ENCODE measurements at regions not wholly inside any gene's neighbourhood (a gene's known extent, or its start where the extent isn't known, plus 50 kb on each side); places are given as distances from the start of the nearest gene placed in this dataset.

DNA sequence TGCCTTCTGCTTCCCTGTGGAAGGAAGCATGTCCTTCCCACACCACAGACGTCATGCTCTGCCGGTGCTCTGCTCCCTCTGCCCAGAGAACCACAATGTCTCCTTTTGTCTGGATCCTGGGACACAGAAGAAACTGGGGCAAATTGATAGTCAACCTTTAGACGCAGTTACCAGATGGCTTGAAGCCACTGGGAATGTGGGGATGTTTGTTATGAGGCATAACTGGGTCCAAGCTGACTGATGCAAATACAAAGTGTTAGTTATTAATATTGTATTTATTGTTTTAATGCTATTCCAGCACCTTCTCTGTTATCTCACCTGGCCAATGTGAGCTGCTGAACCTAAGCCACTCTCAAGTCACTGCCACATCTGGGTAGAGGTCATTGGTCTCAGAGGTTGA is 322.2 kb downstream of the SHANK2 start:
- TF ChIP-seq CEBPB (IDR thresholded peaks at IDR 0.05) (no peak), MAX (IDR thresholded peaks at IDR 0.05) (no peak), RAD21 (IDR thresholded peaks at IDR 0.05; ENCODE audit: low read depth) (no peak), TEAD4 (IDR thresholded peaks at IDR 0.05) (no peak), TAF1 (IDR thresholded peaks at IDR 0.05; ENCODE audit: low read depth) (no peak), YY1 (IDR thresholded peaks at IDR 0.05; ENCODE audit: low read depth) (no peak), CREB1 (IDR thresholded peaks at IDR 0.05; ENCODE audit: low read depth) (no peak), TCF12 (IDR thresholded peaks at IDR 0.05; ENCODE audit: low read depth) (no peak)
- TF ChIP-seq, protein P1, sequence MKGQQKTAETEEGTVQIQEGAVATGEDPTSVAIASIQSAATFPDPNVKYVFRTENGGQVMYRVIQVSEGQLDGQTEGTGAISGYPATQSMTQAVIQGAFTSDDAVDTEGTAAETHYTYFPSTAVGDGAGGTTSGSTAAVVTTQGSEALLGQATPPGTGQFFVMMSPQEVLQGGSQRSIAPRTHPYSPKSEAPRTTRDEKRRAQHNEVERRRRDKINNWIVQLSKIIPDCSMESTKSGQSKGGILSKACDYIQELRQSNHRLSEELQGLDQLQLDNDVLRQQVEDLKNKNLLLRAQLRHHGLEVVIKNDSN (IDR thresholded peaks at IDR 0.05) = no peak

- TF ChIP-seq NFIC (IDR thresholded peaks at IDR 0.05) (no peak), MAX (IDR thresholded peaks at IDR 0.05) (no peak), YY1 (IDR thresholded peaks at IDR 0.05; ENCODE audit: low read depth) (no peak), RAD21 (IDR thresholded peaks at IDR 0.05; ENCODE audit: low read depth) (no peak), EGR1 (IDR thresholded peaks at IDR 0.05) (no peak)
- TF ChIP-seq, protein P1 (IDR thresholded peaks at IDR 0.05) = no peak
Observed at GRCh38 chr11:70931430-70931829, 320.9 kb downstream of the SHANK2 start.

DNA sequence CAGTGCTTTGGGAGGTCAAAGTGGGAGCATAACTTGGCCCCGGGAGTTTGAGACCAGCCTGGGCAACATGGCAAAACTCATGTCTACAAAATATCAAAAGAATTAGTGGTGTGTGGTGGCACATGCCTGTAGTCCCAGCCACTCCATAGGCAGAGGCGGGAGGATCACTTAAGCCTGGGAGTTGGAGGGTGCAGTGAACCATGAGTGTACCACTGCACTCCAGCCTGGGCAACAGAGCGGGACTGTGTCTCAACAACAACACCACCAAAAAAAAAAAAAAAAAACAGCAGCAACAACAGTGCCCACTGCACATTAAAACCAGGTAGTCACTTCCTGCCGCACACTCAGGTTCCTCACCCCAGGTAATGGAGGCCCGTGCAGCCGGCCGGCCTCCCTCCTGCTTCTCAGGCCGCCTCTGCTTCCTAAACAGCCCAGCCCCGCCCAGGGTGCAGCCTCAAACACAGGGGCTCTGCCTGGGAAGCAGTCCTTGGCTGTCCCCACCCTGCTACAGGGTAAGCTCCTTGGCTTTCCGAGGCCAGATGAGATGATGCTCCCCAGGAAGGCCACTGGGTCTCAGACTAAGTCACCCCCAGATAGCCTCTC is 318.3 kb downstream of the SHANK2 start:
- TF ChIP-seq EGR1 (IDR thresholded peaks at IDR 0.05) = no peak
- no peak for TF ChIP-seq ZBTB7A (IDR thresholded peaks at IDR 0.05; ENCODE audit: low read depth)
- TF ChIP-seq CREB1 (IDR thresholded peaks at IDR 0.05; ENCODE audit: low read depth) = no peak
- no peak for TF ChIP-seq EP300 (IDR thresholded peaks at IDR 0.05; ENCODE audit: borderline replicate concordance)
- TF ChIP-seq MAX (IDR thresholded peaks at IDR 0.05) = no peak
- TF ChIP-seq, protein P1 (IDR thresholded peaks at IDR 0.05) = no peak
- no peak for TF ChIP-seq NFIC (IDR thresholded peaks at IDR 0.05)
- TF ChIP-seq TCF12 (IDR thresholded peaks at IDR 0.05; ENCODE audit: low read depth) = no peak
- TF ChIP-seq RAD21 (IDR thresholded peaks at IDR 0.05; ENCODE audit: low read depth) = no peak

GRCh38 chr11:70935006-70935768 is 317.2 kb downstream of the SHANK2 start:
- TF ChIP-seq EP300 (IDR thresholded peaks at IDR 0.05; ENCODE audit: borderline replicate concordance) (no peak), TEAD4 (IDR thresholded peaks at IDR 0.05) (no peak), NFIC (IDR thresholded peaks at IDR 0.05) (no peak), TAF1 (IDR thresholded peaks at IDR 0.05; ENCODE audit: low read depth) (no peak), CREB1 (IDR thresholded peaks at IDR 0.05; ENCODE audit: low read depth) (no peak), EGR1 (IDR thresholded peaks at IDR 0.05) (no peak), YY1 (IDR thresholded peaks at IDR 0.05; ENCODE audit: low read depth) (no peak)
- TF ChIP-seq, protein P1 (IDR thresholded peaks at IDR 0.05) = no peak
- TF ChIP-seq, protein P2, sequence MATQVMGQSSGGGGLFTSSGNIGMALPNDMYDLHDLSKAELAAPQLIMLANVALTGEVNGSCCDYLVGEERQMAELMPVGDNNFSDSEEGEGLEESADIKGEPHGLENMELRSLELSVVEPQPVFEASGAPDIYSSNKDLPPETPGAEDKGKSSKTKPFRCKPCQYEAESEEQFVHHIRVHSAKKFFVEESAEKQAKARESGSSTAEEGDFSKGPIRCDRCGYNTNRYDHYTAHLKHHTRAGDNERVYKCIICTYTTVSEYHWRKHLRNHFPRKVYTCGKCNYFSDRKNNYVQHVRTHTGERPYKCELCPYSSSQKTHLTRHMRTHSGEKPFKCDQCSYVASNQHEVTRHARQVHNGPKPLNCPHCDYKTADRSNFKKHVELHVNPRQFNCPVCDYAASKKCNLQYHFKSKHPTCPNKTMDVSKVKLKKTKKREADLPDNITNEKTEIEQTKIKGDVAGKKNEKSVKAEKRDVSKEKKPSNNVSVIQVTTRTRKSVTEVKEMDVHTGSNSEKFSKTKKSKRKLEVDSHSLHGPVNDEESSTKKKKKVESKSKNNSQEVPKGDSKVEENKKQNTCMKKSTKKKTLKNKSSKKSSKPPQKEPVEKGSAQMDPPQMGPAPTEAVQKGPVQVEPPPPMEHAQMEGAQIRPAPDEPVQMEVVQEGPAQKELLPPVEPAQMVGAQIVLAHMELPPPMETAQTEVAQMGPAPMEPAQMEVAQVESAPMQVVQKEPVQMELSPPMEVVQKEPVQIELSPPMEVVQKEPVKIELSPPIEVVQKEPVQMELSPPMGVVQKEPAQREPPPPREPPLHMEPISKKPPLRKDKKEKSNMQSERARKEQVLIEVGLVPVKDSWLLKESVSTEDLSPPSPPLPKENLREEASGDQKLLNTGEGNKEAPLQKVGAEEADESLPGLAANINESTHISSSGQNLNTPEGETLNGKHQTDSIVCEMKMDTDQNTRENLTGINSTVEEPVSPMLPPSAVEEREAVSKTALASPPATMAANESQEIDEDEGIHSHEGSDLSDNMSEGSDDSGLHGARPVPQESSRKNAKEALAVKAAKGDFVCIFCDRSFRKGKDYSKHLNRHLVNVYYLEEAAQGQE (IDR thresholded peaks at IDR 0.05; ENCODE audit: low read depth) = no peak

- TF ChIP-seq, protein P2 (IDR thresholded peaks at IDR 0.05; ENCODE audit: low read depth) = no peak
- TF ChIP-seq, protein P1 (IDR thresholded peaks at IDR 0.05) = no peak
- no peak for TF ChIP-seq EGR1 (IDR thresholded peaks at IDR 0.05)
- no peak for TF ChIP-seq TEAD4 (IDR thresholded peaks at IDR 0.05)
- no peak; the same call in 1 of the 2 replicates for TF ChIP-seq RAD21 (IDR thresholded peaks at IDR 0.05; ENCODE audit: low read depth)
- TF ChIP-seq TCF12 (IDR thresholded peaks at IDR 0.05; ENCODE audit: low read depth) = no peak
- TF ChIP-seq TAF1 (IDR thresholded peaks at IDR 0.05; ENCODE audit: low read depth) = no peak
- TF ChIP-seq MAX (IDR thresholded peaks at IDR 0.05) = no peak
- TF ChIP-seq NFIC (IDR thresholded peaks at IDR 0.05) = no peak
- TF ChIP-seq FOXM1 (IDR thresholded peaks at IDR 0.05; ENCODE audit: borderline replicate concordance, low read depth) = no peak
- TF ChIP-seq YY1 (IDR thresholded peaks at IDR 0.05; ENCODE audit: low read depth) = no peak
- no peak for TF ChIP-seq ZBTB7A (IDR thresholded peaks at IDR 0.05; ENCODE audit: low read depth)
- no peak for TF ChIP-seq CEBPB (IDR thresholded peaks at IDR 0.05)
- TF ChIP-seq EP300 (IDR thresholded peaks at IDR 0.05; ENCODE audit: borderline replicate concordance) = no peak
- no peak for TF ChIP-seq CREB1 (IDR thresholded peaks at IDR 0.05; ENCODE audit: low read depth)
Observed at GRCh38 chr11:70942593-70942992, 309.8 kb downstream of the SHANK2 start.
